DMS53 treated with DMSO at 0.1 percent for 48 hours (cell line): ENCODE measurements at regions not wholly inside any gene's neighbourhood (a gene's known extent, or its start where the extent isn't known, plus 50 kb on each side); places are given as distances from the start of the nearest gene placed in this dataset.
"Not testable (repeated sequence)": the region's sequence is repeated elsewhere in the genome, so short reads cannot be mapped to it uniquely, and the experiment has no call there.

Experiments
- DNase-seq: peaks from one replicate; lab custom pipeline; 2025; ENCODE audit not compliant: unreplicated experiment; lab: John Stamatoyannopoulos, UW

- DNase-seq = no peak
These were observed 103.7 kb upstream of the MNS1 start for GRCh38 chr15:56568466-56569167.

GRCh38 chr15:56557415-56557814 is 92.5 kb upstream of the MNS1 start:
- no peak for DNase-seq

GRCh38 chr15:56553486-56553885 is 88.5 kb upstream of the MNS1 start:
- no peak for DNase-seq

- no peak for DNase-seq
These were observed 87.7 kb upstream of the MNS1 start for GRCh38 chr15:56552659-56553058.

GRCh38 chr15:56540570-56540969 is 75.6 kb upstream of the MNS1 start:
- DNase-seq = not testable (repeated sequence)

- DNase-seq = not testable (repeated sequence)
These were observed 75.2 kb upstream of the MNS1 start for GRCh38 chr15:56540157-56540556.

- DNase-seq = no peak
These were observed 74.1 kb upstream of the MNS1 start for GRCh38 chr15:56538901-56539545.

- DNase-seq = no peak
These were observed 72.9 kb upstream of the MNS1 start for GRCh38 chr15:56537881-56538280.

- DNase-seq = no peak
These were observed 69.8 kb upstream of the MNS1 start for GRCh38 chr15:56534728-56535127.

- DNase-seq = no peak
These were observed 68.9 kb upstream of the MNS1 start for GRCh38 chr15:56533731-56534403.

GRCh38 chr15:56532721-56533460 is 68.0 kb upstream of the MNS1 start:
- peak; percentile 10 for DNase-seq

- no peak for DNase-seq
These were observed 65.2 kb upstream of the MNS1 start for GRCh38 chr15:56530157-56530556.

GRCh38 chr15:56528136-56528535 is 63.2 kb upstream of the MNS1 start:
- DNase-seq = no peak

GRCh38 chr15:56524915-56525314 is 60.0 kb upstream of the MNS1 start:
- no peak for DNase-seq

GRCh38 chr15:56523521-56523920 is 58.6 kb upstream of the MNS1 start:
- DNase-seq = no peak

- DNase-seq = no peak
These were observed 54.1 kb upstream of the MNS1 start for GRCh38 chr15:56519000-56519399.
